AML-193 (cell line): ENCODE measurements at regions not wholly inside any gene's neighbourhood (a gene's known extent, or its start where the extent isn't known, plus 50 kb on each side); places are given as distances from the start of the nearest gene placed in this dataset.
"Not testable (repeated sequence)": the region's sequence is repeated elsewhere in the genome, so short reads cannot be mapped to it uniquely, and the experiment has no call there.

Source experiments
- DNase-seq, 2 experiments: peaks; one replicate each; lab custom pipeline; 2025; lab: John Stamatoyannopoulos, UW

- DNase-seq, result not testable (repeated sequence)
These were observed 144.7 kb upstream of the CRYM start for GRCh38 chr16:21422824-21423223.

GRCh38 chr16:21404699-21405098, 126.6 kb upstream of the CRYM start:
- DNase-seq, result not testable (repeated sequence)

- not testable (repeated sequence) for DNase-seq
These were observed 119.8 kb upstream of the CRYM start for GRCh38 chr16:21397866-21398265.

- DNase-seq, result not testable (repeated sequence)
These were observed 118.5 kb upstream of the CRYM start for GRCh38 chr16:21396545-21396944.

GRCh38 chr16:21390634-21391033, 112.5 kb upstream of the CRYM start:
- DNase-seq, result not testable (repeated sequence)

- not testable (repeated sequence) for DNase-seq
These were observed 111.8 kb upstream of the CRYM start for GRCh38 chr16:21389860-21390259.

GRCh38 chr16:21387757-21388156, 109.7 kb upstream of the CRYM start:
- DNase-seq, result not testable (repeated sequence)

GRCh38 chr16:21386201-21386915, 108.3 kb upstream of the CRYM start:
- not testable (repeated sequence) for DNase-seq

GRCh38 chr16:21383682-21384081, 105.6 kb upstream of the CRYM start:
- not testable (repeated sequence) for DNase-seq

GRCh38 chr16:21379645-21380044, 101.6 kb upstream of the CRYM start:
- not testable (repeated sequence) for DNase-seq

GRCh38 chr16:21376196-21376899, 98.3 kb upstream of the CRYM start:
- DNase-seq, result not testable (repeated sequence)

- DNase-seq, result not testable (repeated sequence)
These were observed 97.2 kb upstream of the CRYM start for GRCh38 chr16:21375334-21375733.

- not testable (repeated sequence) for DNase-seq
These were observed 95.4 kb upstream of the CRYM start for GRCh38 chr16:21373454-21373853.

- not testable (repeated sequence) for DNase-seq
These were observed 94.8 kb upstream of the CRYM start for GRCh38 chr16:21372862-21373261.

- not testable (repeated sequence) for DNase-seq
These were observed 94.2 kb upstream of the CRYM start for GRCh38 chr16:21372162-21372835.

GRCh38 chr16:21370791-21371190, 92.7 kb upstream of the CRYM start:
- not testable (repeated sequence) for DNase-seq

GRCh38 chr16:21368973-21369942, 91.2 kb upstream of the CRYM start:
- DNase-seq, result not testable (repeated sequence)

GRCh38 chr16:21367733-21368421, 89.8 kb upstream of the CRYM start:
- not testable (repeated sequence) for DNase-seq

GRCh38 chr16:21366998-21367397, 88.9 kb upstream of the CRYM start:
- not testable (repeated sequence) for DNase-seq

GRCh38 chr16:21365541-21365940, 87.5 kb upstream of the CRYM start:
- not testable (repeated sequence) for DNase-seq
